ENCODE measurements at regions not wholly inside any gene's neighbourhood (a gene's known extent, or its start where the extent isn't known, plus 50 kb on each side); places are given as distances from the start of the nearest gene placed in this dataset.

DNA sequence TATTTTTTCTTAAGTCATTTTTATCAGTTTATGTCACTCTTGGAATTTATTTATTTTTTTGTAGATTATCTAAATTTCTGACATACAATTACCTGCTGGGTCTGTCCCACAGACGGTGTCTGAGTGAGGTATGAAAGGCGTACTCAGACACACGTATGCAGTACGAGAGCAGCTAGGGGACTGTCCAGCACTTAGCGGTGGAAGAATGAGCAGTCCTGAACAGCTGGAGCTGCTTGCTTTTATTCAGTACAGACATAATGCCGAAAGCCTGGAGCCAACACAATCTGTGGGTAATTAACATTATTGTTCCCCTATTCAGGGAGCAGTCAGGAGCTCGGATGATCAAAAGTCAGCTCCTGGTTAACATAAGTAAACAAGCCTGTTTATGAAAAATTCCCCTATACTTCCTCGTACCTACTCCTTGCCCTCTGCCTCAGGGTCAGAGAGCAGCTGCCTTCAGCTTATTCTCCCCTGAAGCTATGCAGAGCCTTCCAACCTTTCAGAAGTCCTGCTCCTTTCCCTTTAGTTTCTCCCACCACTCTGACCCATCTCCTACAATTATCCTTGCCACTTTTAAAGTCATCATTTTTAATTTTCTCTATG is 488.0 kb upstream of the POM121L12 start (continued):
- no peak for TF ChIP-seq CTCF (IDR thresholded peaks at IDR 0.05; ENCODE audit: control extremely low read depth in 1 of 3, insufficient read depth in 1 of 3, low read depth in 1 of 3, low read length in 3 of 3)
- TF ChIP-seq SP1 (IDR thresholded peaks at IDR 0.05; ENCODE audit: low read depth, low read length), result no peak
- TF ChIP-seq CREB1 (IDR thresholded peaks at IDR 0.05), result no peak
- no peak for TF ChIP-seq PHF8 (conservative IDR thresholded peaks at IDR 0.05; ENCODE audit: low read depth, low read length)
- no peak for TF ChIP-seq HDAC2 (IDR thresholded peaks at IDR 0.05; ENCODE audit: borderline replicate concordance in 1 of 2, low read depth in 2 of 2, low read length in 2 of 2)

Data from H1 (cell line).